Urinary bladder (tissue), 3 donors: ENCODE measurements at regions not wholly inside any gene's neighbourhood (a gene's known extent, or its start where the extent isn't known, plus 50 kb on each side); places are given as distances from the start of the nearest gene placed in this dataset.

Experiments used
- DNase-seq: peaks from one replicate; pipeline ENCODE4 v3.0.0-alpha.2; 2015; ENCODE audit errors: extremely low spot score
- H3K27ac ChIP-seq: one replicate; pipeline ENCODE4 v1.5.1; 2013; ENCODE audit warnings: low read depth, mild to moderate bottlenecking, moderate library complexity
- H3K36me3 ChIP-seq: one replicate; pipeline ENCODE4 v1.6.1; 2013; ENCODE audit warnings: mild to moderate bottlenecking, moderate library complexity; ENCODE audit not compliant: insufficient read depth
- H3K4me1 ChIP-seq: one replicate; pipeline ENCODE4 v1.6.1; 2013; ENCODE audit warnings: mild to moderate bottlenecking, moderate library complexity; ENCODE audit not compliant: insufficient read depth
- H3K4me3 ChIP-seq: one replicate; pipeline ENCODE4 v1.5.1; 2013; ENCODE audit warnings: low read depth, low read length
- WGBS: extraction: QIAGEN DNeasy Blood & Tissue Kit; methylation state at CpG from one replicate; pipeline ENCODE4 v1.1.7; 2013; 5-methylcytosine and 5-hydroxymethylcytosine counted together
- donor health status: healthy with polysubstance abuse.
- donor health status: healthy.

DNA sequence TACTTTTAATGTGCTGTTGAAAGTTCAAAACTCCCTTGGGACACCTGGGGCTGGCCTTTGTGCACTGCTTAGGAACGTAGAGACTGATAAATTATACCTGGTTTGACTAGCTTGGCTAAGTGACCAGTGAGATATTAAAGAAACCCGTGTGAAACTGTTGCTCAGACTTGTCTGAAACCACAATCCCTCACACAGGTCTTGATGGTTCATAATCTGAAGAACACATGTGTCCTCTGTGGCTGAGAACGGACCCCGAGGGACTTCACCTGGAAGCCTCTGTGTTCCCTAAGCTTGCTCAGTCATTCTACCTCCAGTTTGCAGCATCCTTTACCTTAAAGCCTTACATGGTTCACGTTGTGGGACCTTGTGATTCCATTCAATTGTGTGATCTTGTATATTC lies 218.8 kb downstream of the CBLN2 start:
- no peak overlapping the region for H3K4me3 ChIP-seq
- H3K27ac ChIP-seq = no peak overlapping the region
- DNase-seq = no peak
- no peaks in the 10 kb centered on the region for H3K4me1 ChIP-seq
- no peaks in the 10 kb centered on the region for H3K36me3 ChIP-seq
- 80% methylated on average over 5 of the region's 5 CpGs for whole genome bisulfite sequencing

DNA sequence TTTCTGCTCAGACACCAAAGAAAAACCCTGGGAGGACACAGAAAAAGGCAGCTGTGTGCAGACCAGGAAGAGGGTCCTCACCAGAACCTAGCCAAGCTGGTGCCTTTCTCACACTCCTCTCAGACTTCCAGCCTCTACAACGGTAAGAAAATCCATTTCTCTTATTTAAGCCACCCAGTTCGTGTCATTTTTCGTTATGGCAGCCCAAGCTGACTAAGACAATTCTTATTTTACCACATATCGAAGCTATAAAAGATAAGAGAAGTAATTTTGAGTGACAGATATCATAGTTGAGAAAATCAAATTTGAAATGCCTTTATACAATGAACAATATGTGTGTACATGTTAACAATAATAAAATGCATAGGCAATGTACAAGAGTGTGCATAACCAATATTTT lies 219.5 kb downstream of the CBLN2 start:
- 79% methylated on average over 4 of the region's 4 CpGs for WGBS
- H3K4me3 ChIP-seq = no peak overlapping the region
- no peaks in the 10 kb centered on the region for H3K4me1 ChIP-seq
- DNase-seq = no peak
- H3K27ac ChIP-seq = no peak overlapping the region
- H3K36me3 ChIP-seq = no peaks in the 10 kb centered on the region

DNA sequence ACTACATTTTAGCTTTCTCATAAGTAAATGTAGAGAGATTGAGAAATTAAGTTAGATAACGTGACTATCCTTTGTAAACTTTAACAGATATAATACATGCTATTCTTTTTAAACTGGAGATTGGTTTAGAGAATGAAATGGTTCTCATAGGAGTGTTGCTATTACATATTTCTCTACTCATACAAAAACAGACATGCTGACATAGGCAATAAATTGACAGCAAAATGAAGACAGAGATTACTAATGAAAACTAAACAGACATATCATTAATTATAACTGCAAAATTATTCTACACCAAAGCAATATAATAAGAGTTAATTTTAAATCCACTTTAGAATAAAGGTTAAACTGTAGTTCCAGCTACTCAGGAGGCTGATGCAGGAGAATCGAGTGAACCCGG lies 227.6 kb downstream of the CBLN2 start:
- no peaks in the 10 kb centered on the region for H3K36me3 ChIP-seq
- WGBS = 85% methylated on average over 3 of the region's 3 CpGs

DNA sequence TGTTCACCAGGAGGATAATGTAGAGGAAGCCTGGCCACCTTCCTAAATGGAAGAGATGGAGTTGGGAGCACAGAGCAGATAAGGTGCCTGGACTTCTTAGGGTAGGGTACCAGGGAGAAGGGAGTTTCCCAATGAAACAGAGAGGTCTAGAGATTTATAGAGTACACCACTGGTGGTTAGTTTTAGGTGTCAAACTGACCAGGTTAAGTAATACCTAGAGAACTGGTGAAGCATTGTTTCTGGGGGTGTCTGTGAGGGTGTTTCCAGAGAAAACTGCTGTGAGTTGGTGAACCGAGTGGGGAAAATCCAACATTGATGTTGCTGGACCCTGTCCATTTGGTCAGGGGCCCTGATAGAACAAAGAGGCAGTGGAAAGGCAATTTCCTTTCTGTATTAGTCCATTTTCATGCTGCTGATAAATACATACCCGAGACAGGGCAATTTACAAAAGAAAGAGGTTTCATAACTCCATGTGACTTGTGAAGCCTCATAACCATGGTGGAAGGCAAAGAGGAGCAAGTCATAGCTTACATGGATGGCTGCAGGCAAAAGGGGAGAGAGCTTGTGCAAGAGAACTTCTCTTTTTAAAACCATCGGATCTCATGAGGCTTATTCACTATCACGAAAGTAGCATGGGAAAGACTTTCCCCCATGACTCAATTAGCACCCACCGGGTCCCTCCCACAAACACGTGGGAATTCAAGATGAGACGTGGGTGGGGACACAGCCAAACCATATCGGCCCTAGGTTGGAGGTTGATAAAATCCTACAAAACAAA lies 260.8 kb downstream of the CBLN2 start:
- DNase-seq = no peak
- Histone ChIP-seq H3K4me1 (no peaks in the 10 kb centered on the region), H3K27ac (no peak overlapping the region), H3K36me3 (no peaks in the 10 kb centered on the region), H3K4me3 (no peak overlapping the region)
- WGBS = 79% methylated on average over 8 of the region's 8 CpGs

More for the DNA sequence above, 227.6 kb downstream of the CBLN2 start:
- Histone ChIP-seq H3K27ac (no peak overlapping the region), H3K4me3 (no peak overlapping the region), H3K4me1 (no peaks in the 10 kb centered on the region)
- no peak for DNase-seq

DNA sequence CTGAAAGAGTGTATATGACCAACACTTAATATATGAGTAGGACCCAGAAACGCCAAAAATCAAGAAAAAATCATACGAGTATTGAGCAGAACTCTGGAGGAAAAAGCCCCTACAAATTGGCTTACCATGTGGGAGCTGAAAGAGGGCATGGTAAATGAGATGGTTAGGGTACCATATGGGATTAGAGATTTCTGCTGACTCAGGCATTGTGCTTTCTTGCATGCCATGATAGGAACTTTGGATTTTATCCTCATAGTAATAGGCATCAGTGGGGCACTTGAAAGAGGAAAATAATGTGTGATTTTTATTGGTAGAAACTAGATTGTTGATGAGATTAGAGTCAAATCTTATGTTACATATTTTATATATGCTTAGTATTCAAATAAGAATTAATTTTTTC lies 271.1 kb downstream of the CBLN2 start:
- H3K27ac ChIP-seq = no peak overlapping the region
- 90% methylated on average over 2 of the region's 2 CpGs for WGBS
- no peaks in the 10 kb centered on the region for H3K36me3 ChIP-seq
- no peak overlapping the region for H3K4me3 ChIP-seq
- H3K4me1 ChIP-seq = no peaks in the 10 kb centered on the region
- no peak for DNase-seq

DNA sequence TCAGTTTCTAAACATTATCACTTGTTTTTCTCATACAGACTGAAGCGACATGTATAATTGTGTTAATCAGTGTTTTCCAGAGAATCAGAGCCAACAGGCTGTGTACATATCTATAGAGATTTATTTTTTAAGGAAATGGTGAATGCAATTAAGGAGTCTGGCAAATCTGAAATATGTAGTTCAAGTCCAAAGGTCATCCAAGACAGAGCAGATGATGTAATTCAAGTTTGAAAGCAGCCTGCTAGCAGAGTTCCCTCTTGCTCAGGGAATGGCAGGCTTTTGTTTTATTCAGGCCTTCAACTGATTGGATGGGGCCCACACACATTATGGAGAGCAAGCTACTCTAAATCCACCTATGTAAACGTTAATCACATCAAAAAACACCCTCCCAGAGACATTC lies 282.6 kb downstream of the CBLN2 start:
- DNase-seq = no peak
- Histone ChIP-seq H3K36me3 (no peaks in the 10 kb centered on the region), H3K27ac (no peak overlapping the region), H3K4me3 (no peak overlapping the region), H3K4me1 (no peaks in the 10 kb centered on the region)
- 39% methylated on average over 2 of the region's 2 CpGs for WGBS

DNA sequence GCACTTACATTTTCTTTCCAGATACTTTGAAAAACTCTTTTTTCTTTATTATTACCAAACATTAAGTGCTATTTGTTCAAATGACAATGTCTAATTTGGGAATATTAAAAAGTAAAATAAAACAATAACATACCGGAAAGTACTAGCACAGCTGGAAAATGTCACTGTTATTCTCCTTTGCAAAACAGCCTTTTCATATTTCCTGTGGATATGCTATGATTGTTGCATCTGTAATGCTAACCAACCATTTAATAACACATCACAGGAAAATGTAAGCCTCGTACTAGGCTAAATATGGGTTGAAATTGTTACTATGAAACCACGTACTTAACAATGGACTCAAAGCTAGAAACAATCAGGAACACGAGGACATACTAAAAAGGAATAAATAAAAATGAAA lies 298.1 kb downstream of the CBLN2 start:
- Histone ChIP-seq H3K4me1 (no peaks in the 10 kb centered on the region), H3K27ac (no peak overlapping the region), H3K36me3 (no peaks in the 10 kb centered on the region), H3K4me3 (no peak overlapping the region)
- 37% methylated on average over 4 of the region's 4 CpGs for WGBS
- no peak for DNase-seq

DNA sequence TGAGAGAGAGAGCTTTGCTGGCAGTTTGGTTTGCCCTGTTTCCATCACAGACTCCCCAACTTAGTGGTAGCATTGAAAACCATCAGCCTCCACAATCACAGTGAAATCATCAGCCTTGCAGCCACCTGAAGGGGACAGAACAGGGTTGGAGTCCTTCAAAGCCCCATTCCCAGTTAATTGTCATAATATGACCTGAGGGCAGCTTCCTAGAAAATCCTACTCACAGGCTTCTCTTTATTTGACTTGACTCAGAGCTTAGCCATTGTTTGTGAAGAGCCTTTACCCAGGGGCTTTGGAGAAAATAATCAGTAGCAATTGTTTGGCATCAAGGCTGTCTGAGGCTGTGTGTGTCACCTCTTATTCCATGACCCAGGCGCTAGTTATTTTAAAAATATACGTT lies 308.7 kb downstream of the CBLN2 start:
- no peaks in the 10 kb centered on the region for H3K36me3 ChIP-seq
- 83% methylated on average over 2 of the region's 2 CpGs for WGBS
- DNase-seq = no peak
- no peak overlapping the region for H3K27ac ChIP-seq
- no peaks in the 10 kb centered on the region for H3K4me1 ChIP-seq
- H3K4me3 ChIP-seq = no peak overlapping the region

DNA sequence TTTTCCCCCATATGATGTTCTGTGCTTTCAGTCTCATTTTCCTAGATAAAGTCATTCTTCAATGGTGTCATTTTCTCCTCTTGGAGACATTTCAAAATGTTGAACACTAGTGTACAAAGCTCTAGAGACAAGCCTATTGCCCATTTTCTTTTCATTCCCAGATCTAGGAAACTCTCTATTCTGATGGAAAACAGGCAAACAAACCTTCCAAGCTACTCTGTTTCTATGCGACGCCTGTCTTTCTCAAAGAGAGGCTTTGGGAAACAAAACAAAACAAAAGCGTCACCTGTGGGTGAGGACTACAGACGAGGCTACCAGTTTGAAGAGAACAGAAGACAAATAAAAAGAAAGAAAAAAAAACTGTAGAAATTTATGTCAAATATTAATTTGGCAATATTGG lies 311.0 kb downstream of the CBLN2 start:
- H3K4me3 ChIP-seq = no peak overlapping the region

DNA sequence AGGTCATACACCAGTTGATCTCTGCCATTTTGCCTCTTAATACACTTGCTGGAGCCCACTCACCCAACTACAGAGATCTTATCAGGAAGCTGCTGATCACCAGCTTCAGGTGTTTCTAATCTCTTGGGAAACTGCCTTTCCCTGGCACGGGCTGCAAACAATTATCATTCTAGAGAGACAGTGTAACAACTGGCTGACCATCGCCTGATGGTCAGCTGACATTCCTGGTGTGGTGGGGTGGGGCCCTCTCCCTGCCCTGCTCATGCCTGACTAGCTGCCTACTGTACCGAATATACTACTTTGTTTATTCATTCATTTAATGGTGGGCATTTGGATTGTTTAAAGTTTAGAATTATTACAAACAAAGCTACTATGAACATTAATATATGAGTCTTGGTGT lies 311.5 kb downstream of the CBLN2 start:
- DNase-seq = no peak
- Histone ChIP-seq H3K4me3 (no peak overlapping the region), H3K27ac (no peak overlapping the region), H3K36me3 (no peaks in the 10 kb centered on the region), H3K4me1 (no peaks in the 10 kb centered on the region)
- WGBS = 70% methylated on average over 3 of the region's 3 CpGs

More for the DNA sequence above, 311.0 kb downstream of the CBLN2 start:
- Histone ChIP-seq H3K27ac (no peak overlapping the region), H3K4me1 (no peaks in the 10 kb centered on the region), H3K36me3 (no peaks in the 10 kb centered on the region)
- 72% methylated on average over 4 of the region's 4 CpGs for WGBS
- DNase-seq = no peak

DNA sequence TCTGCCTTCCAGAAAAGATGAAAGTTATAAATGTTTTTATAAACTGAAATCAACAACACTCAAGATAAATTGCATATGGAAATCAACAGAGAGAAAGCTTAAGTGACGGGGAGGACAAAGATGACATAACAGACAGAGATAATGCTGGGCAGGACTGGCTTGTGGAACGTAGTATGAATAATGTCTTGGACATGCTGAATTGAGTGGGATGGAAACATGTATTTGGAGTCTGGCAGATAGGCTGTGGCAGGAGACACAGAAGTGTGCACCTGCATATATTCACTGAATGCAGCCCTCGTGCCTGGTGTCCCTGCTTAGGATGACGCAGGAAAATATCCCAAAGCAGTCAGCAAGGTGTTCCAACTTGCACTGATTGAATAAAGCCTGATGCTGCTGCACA lies 318.2 kb downstream of the CBLN2 start:
- DNase-seq = no peak
- 57% methylated on average over 4 of the region's 4 CpGs for WGBS
- Histone ChIP-seq H3K4me1 (no peaks in the 10 kb centered on the region), H3K4me3 (no peak overlapping the region), H3K36me3 (no peaks in the 10 kb centered on the region), H3K27ac (no peak overlapping the region)

DNA sequence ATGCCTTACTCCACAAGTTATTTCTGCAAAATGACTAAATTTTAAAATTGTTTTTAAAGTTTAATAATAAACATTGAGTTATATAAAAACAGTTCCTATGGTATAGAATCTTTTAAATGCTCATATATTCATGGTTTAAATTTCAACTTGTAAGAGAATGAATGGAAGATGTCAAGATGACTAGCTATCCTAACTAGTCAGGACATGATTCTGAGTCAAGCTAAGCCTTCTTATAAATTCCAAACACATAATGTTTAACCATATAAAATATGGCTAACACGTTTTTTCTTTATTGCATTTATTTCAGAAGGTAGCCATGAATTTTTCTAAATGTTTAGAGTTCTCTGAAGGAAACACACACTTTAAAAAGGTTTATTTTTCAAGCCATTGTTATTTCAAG lies 320.4 kb downstream of the CBLN2 start:
- no peak for DNase-seq

DNA sequence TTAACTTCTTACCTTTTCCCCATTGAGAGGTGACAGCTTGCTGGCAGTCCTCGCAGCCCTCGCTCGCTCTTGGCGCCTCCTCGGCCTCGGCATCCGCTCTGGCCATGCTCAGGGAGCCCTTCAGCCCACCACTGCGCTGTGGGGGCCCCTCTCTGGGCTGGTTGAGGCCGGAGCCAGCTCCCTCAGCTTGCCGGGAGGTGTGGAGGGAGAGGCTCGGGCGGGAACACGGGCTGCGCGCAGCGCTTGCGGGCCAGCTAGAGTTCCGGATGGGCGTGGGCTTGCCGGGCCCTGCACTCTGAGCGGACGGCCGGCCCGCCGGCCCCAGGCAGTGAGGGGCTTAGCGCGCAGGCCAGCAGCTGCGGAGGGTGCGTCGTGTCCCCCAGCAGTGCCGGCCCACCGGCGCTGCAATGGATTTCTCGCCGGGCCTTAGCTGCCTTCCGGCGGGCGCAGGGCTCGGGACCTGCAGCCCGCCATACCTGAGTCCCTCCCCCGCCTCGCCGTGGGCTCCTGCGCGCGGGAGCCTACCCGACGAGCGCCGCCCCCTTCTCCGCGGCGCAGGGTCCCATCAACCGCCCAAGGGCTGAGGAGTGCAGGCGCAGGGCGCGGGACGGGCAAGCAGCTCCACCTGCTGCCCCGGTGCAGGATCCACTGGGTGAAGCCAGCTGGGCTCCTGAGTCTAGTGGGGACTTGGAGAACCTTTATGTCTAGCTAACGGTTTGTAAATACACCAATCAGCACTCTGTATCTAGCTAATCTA lies 335.0 kb downstream of the CBLN2 start:
- H3K4me3 ChIP-seq = no peak overlapping the region
- 93% methylated on average over 60 of the region's 60 CpGs for WGBS
- DNase-seq = no peak
- no peaks in the 10 kb centered on the region for H3K4me1 ChIP-seq
- no peaks in the 10 kb centered on the region for H3K36me3 ChIP-seq
- no peak overlapping the region for H3K27ac ChIP-seq

More for the DNA sequence above, 320.4 kb downstream of the CBLN2 start:
- H3K36me3 ChIP-seq = no peaks in the 10 kb centered on the region
- H3K27ac ChIP-seq = no peak overlapping the region
- H3K4me1 ChIP-seq = no peaks in the 10 kb centered on the region
- H3K4me3 ChIP-seq = no peak overlapping the region
- 39% methylated on average over 1 of the region's 1 CpG for WGBS

DNA sequence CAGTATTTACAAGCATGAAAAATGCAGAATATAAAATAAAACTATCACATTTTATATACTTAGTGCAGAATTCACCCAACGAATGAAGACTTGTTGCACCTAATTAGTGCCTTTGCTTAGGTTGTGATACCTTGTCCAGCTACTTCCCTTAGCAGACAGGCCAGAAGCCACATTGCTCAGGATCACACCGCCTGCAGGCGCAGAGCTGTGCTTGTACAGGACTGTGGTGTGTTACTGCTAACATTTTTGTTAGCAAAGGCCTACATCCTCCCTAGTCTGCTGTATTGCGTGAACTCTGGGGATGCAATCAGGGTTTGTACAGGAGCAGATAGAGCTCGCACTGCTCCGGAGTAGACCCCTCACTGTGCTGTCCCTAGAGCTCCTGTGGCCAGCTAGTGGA lies 336.9 kb downstream of the CBLN2 start:
- Histone ChIP-seq H3K27ac (no peak overlapping the region), H3K36me3 (no peaks in the 10 kb centered on the region), H3K4me3 (no peak overlapping the region), H3K4me1 (no peaks in the 10 kb centered on the region)
- no peak for DNase-seq
- WGBS = 86% methylated on average over 6 of the region's 6 CpGs
